ENCODE measurements at regions not wholly inside any gene's neighbourhood (a gene's known extent, or its start where the extent isn't known, plus 50 kb on each side); places are given as distances from the start of the nearest gene placed in this dataset.
A peak's percentile ranks its signal among the peaks of the same experiment; 100 is the strongest.

- peaks cover 2% of the 10 kb centered on the region; the same call in 1 of the 2 replicates for H3K9me3 ChIP-seq (ENCODE audit: control insufficient read depth, insufficient read depth, low read length)
- H3K9ac ChIP-seq (ENCODE audit: low read depth, low read length) = no peak overlapping the region
- H3K27ac ChIP-seq (ENCODE audit: insufficient read depth, low read length) = no peak overlapping the region
- no peak overlapping the region for H3K4ac ChIP-seq (ENCODE audit: low read depth, low read length)
- no peak overlapping the region for H2BK20ac ChIP-seq (ENCODE audit: low read depth, low read length)
- H2AFZ ChIP-seq (replicated peaks; ENCODE audit: low read length, poor library complexity) = peak overlapping the region; percentile 70
- no peaks in the 10 kb centered on the region for H4K20me1 ChIP-seq (ENCODE audit: insufficient read depth, low read length)
- H2BK5ac ChIP-seq (ENCODE audit: low read depth, low read length, poor library complexity, severe bottlenecking) = no peak overlapping the region
- H2BK120ac ChIP-seq (ENCODE audit: low read depth, low read length) = no peak overlapping the region
- H3K23ac ChIP-seq (ENCODE audit: low read depth, low read length) = no peak overlapping the region
- H2AK9ac ChIP-seq (replicated peaks; ENCODE audit: low read depth, low read length, poor library complexity) = no peak overlapping the region
- H2BK15ac ChIP-seq (ENCODE audit: low read depth, low read length) = no peak overlapping the region
- POLR2A ChIA-PET (ENCODE audit: unreplicated experiment) = no interaction called here
- no peak overlapping the region for H3K14ac ChIP-seq (replicated peaks; ENCODE audit: low read depth, low read length)
- no peak overlapping the region for H3K56ac ChIP-seq (ENCODE audit: extremely low read depth, insufficient read depth, low read length)
- H3K4me1 ChIP-seq (ENCODE audit: control insufficient read depth, insufficient read depth, low read length) = peaks cover 13% of the 10 kb centered on the region
- no peak overlapping the region for H4K8ac ChIP-seq (ENCODE audit: low read depth in 2 of 2, low read length in 2 of 2)
- in situ Hi-C loops (cut with MboI; ENCODE audit: low sequenced_read_pairs) = no loop called here
- dilution Hi-C loops (cut with HindIII; ENCODE audit: low sequenced_read_pairs, unreplicated experiment) = no loop called here
- H3K27me3 ChIP-seq (ENCODE audit: control insufficient read depth, insufficient read depth, low read length) = peaks cover 3% of the 10 kb centered on the region; the same call in 1 of the 2 replicates
- H3K18ac ChIP-seq (ENCODE audit: low read depth, low read length) = no peak overlapping the region
- no peaks in the 10 kb centered on the region for H3K79me1 ChIP-seq (ENCODE audit: low read depth in 1 of 2, low read length in 2 of 2)
- WGBS, 2 experiments (ENCODE audit: extremely low coverage in 2 of 2, insufficient read length in 1 of 2) = no CpG with 5 or more reads among the region's 15 CpGs
- CTCF ChIA-PET = no interaction called here
- ATAC-seq (ENCODE audit: low read depth) (no peak), DNase-seq (no peak)
- 0 out of 2 replicates have a peak, but pooled peaks cover 4% of the 10 kb centered on the region for H3K9me1 ChIP-seq (ENCODE audit: insufficient read depth, low read length)
- no peak overlapping the region for H4K91ac ChIP-seq (ENCODE audit: insufficient read depth, low read depth, low read length)
- no peak overlapping the region for H4K5ac ChIP-seq (ENCODE audit: low read depth, low read length)
- no peak overlapping the region for H3K4me2 ChIP-seq (ENCODE audit: low read depth, low read length)
- H3K36me3 ChIP-seq (ENCODE audit: control insufficient read depth, insufficient read depth, low read length) = no peaks in the 10 kb centered on the region
- no TSS peak for BruUV-seq (replicated peaks)
- H2AK5ac ChIP-seq (ENCODE audit: low read depth, low read length) = no peak overlapping the region
- no peak overlapping the region for H3K4me3 ChIP-seq (ENCODE audit: insufficient read depth, low read depth, low read length)
- intact Hi-C loops (cut with micrococcal nuclease) = no loop called here
- no peak for TF ChIP-seq MAFK (IDR thresholded peaks at IDR 0.05; ENCODE audit: low read depth, low read length)
- no peak for TF ChIP-seq SMC3 (IDR thresholded peaks at IDR 0.05; ENCODE audit: low read depth, low read length)
- no peak for TF ChIP-seq BHLHE40 (IDR thresholded peaks at IDR 0.05; ENCODE audit: low read depth, low read length)
- TF ChIP-seq CHD1 (IDR thresholded peaks at IDR 0.05; ENCODE audit: low read depth, low read length) = no peak
These were observed 61.2 kb downstream of the TMEM174 start for GRCh38 chr5:73234204-73234555.

All from IMR-90 (cell line).